ENCODE measurements at regions not wholly inside any gene's neighbourhood (a gene's known extent, or its start where the extent isn't known, plus 50 kb on each side); places are given as distances from the start of the nearest gene placed in this dataset.
"Not testable (repeated sequence)": the region's sequence is repeated elsewhere in the genome, so short reads cannot be mapped to it uniquely, and the experiment has no call there.

- TF ChIP-seq PATZ1 (tag by site-specific recombination; IDR thresholded peaks at IDR 0.05): no peak
- TF ChIP-seq KLF7 (tag by site-specific recombination; IDR thresholded peaks at IDR 0.05; ENCODE audit: borderline replicate concordance): no peak
- TF ChIP-seq ZNF580 (tag by site-specific recombination; IDR thresholded peaks at IDR 0.05): 0 out of 2 replicates have a peak, but pooled peaks have one; percentile 44
- no peak for TF ChIP-seq GLIS1 (tag by site-specific recombination; IDR thresholded peaks at IDR 0.05)
- no peak for TF ChIP-seq ZNF391 (tag by site-specific recombination; IDR thresholded peaks at IDR 0.05; ENCODE audit: borderline replicate concordance, low read depth)
- TF ChIP-seq ZFHX2 (tag by site-specific recombination; conservative IDR thresholded peaks at IDR 0.05): no peak
- TF ChIP-seq ZNF350 (tag by site-specific recombination; IDR thresholded peaks at IDR 0.05): no peak
- no peak for TF ChIP-seq ZNF426 (tag by site-specific recombination; IDR thresholded peaks at IDR 0.05)
Observed at GRCh38 chr5:96110300-96110699, 148.6 kb upstream of the ELL2 start (continued).

GRCh38 chr5:96108629-96109028, 147.0 kb upstream of the ELL2 start:
- H3K27ac ChIP-seq (ENCODE audit: extremely low read depth, low read depth, low read length); POLR2A ChIA-PET; H3K36me3 ChIP-seq (ENCODE audit: control insufficient read depth in 2 of 2, insufficient read depth in 1 of 2, low read length in 2 of 2); H3K4me3 ChIP-seq (ENCODE audit: low read depth, low read length); H3K9me3 ChIP-seq (ENCODE audit: control insufficient read depth, insufficient read depth, low read depth, low read length): not testable (repeated sequence)
- TF ChIP-seq FEZF1 (tag by site-specific recombination; IDR thresholded peaks at IDR 0.05) (peak; percentile 8; the same call in 1 of the 2 replicates), KLF1 (tag by site-specific recombination; IDR thresholded peaks at IDR 0.05) (peak; percentile 46; the same call in 1 of the 2 replicates), ZNF202 (tag by site-specific recombination; IDR thresholded peaks at IDR 0.05; ENCODE audit: borderline replicate concordance) (0 out of 2 replicates have a peak, but pooled peaks have one; percentile 21)
- H3K4me1 ChIP-seq (ENCODE audit: control insufficient read depth, insufficient read depth, low read length): peaks cover 16% of the 10 kb centered on the region
- CTCF ChIA-PET: interaction anchor here (0.7 kb wide), 1 partner anchor 67 kb away, joined by 5 read pairs; no protein-coding TSS in a partner anchor

GRCh38 chr5:96103829-96104228, 142.2 kb upstream of the ELL2 start:
- H3K4me3 ChIP-seq (ENCODE audit: low read depth, low read length); POLR2A ChIA-PET; CTCF ChIA-PET; H3K4me1 ChIP-seq (ENCODE audit: control insufficient read depth, insufficient read depth, low read length); H3K27ac ChIP-seq (ENCODE audit: extremely low read depth, low read depth, low read length); H3K36me3 ChIP-seq (ENCODE audit: control insufficient read depth in 2 of 2, insufficient read depth in 1 of 2, low read length in 2 of 2); H3K9me3 ChIP-seq (ENCODE audit: control insufficient read depth, insufficient read depth, low read depth, low read length): not testable (repeated sequence)
- TF ChIP-seq SCRT2 (tag by site-specific recombination; IDR thresholded peaks at IDR 0.05): peak; percentile 41; the same call in 1 of the 2 replicates

GRCh38 chr5:96101358-96102089, 139.9 kb upstream of the ELL2 start:
- ChIA-PET POLR2A (no interaction called here), CTCF (no interaction called here)
- no peaks in the 10 kb centered on the region for H3K4me1 ChIP-seq (ENCODE audit: control insufficient read depth, insufficient read depth, low read length)
- no peak overlapping the region for H3K4me3 ChIP-seq (ENCODE audit: low read depth, low read length)
- no peaks in the 10 kb centered on the region for H3K9me3 ChIP-seq (ENCODE audit: control insufficient read depth, insufficient read depth, low read depth, low read length)
- H3K27ac ChIP-seq (ENCODE audit: extremely low read depth, low read depth, low read length): no peak overlapping the region
- no peaks in the 10 kb centered on the region for H3K36me3 ChIP-seq (ENCODE audit: control insufficient read depth in 2 of 2, insufficient read depth in 1 of 2, low read length in 2 of 2)
- TF ChIP-seq PRDM6 (tag by site-specific recombination; IDR thresholded peaks at IDR 0.05) (no peak), ZNF585B (tag by site-specific recombination; IDR thresholded peaks at IDR 0.05) (no peak), ZNF473 (tag by site-specific recombination; IDR thresholded peaks at IDR 0.05) (no peak)
